K562 (cell line): ENCODE measurements at regions not wholly inside any gene's neighbourhood (a gene's known extent, or its start where the extent isn't known, plus 50 kb on each side); places are given as distances from the start of the nearest gene placed in this dataset.

Source experiments
- BRCA1 ChIP-seq, 2 experiments: fragments of 450-650 bp in 1 of 2; sonication (generic) in 1 of 2; formaldehyde crosslinking in 1 of 2; IDR thresholded peaks; 2 replicates each; pipeline versions ENCODE4 v1.5.0 to v1.6.1; 2017 to 2020; ENCODE audit warnings: mild to moderate bottlenecking in 1 of 2, missing genetic modification reagents in 1 of 2
- FOXA1 ChIP-seq: fragments of 450-650 bp; IDR thresholded peaks from 2 replicates; pipeline ENCODE4 v1.6.1; 2016; ENCODE audit warnings: mild to moderate bottlenecking, borderline replicate concordance
- JUNB ChIP-seq: fragments of 450-650 bp; formaldehyde crosslinking; conservative IDR thresholded peaks from 2 replicates; pipeline ENCODE4 v1.4.0; 2020; ENCODE audit warnings: mild to moderate bottlenecking
- MEF2A ChIP-seq: IDR thresholded peaks from 2 replicates; pipeline ENCODE4 v1.6.1; 2011; ENCODE audit warnings: low read depth, mild to moderate bottlenecking, low read length, moderate library complexity; ENCODE audit not compliant: control insufficient read depth
- MYNN ChIP-seq, 2 experiments: sonication (generic); formaldehyde crosslinking in 1 of 2; IDR thresholded peaks; 2 replicates each; pipeline versions ENCODE4 v1.5.0 to v1.6.1; 2016 to 2020; ENCODE audit warnings: antibody characterized with exemption in 1 of 2, missing genetic modification reagents in 1 of 2
- NFE2L1 ChIP-seq: fragments of 450-650 bp; IDR thresholded peaks from 2 replicates; pipeline ENCODE4 v1.6.1; 2016; ENCODE audit warnings: missing genetic modification characterization, low read depth, mild to moderate bottlenecking, missing compliant biosample characterization, moderate library complexity, borderline replicate concordance
- NR2C2 ChIP-seq, 2 experiments: fragments of 200-800 bp in 1 of 2; sonication (Bioruptor generic) in 1 of 2; sonication (generic) in 1 of 2; formaldehyde crosslinking in 1 of 2; IDR thresholded peaks; 2 replicates each; pipeline versions ENCODE4 v1.6.1 to v1.8.0; 2016 to 2022; ENCODE audit warnings: mild to moderate bottlenecking in 1 of 2, missing compliant biosample characterization in 1 of 2, missing genetic modification characterization in 1 of 2, missing genetic modification reagents in 1 of 2
- PHF21A ChIP-seq: fragments of 450-650 bp; IDR thresholded peaks from 2 replicates; pipeline ENCODE4 v1.6.1; 2017; ENCODE audit warnings: low read depth, borderline replicate concordance
- POLR2AphosphoS5 ChIP-seq: IDR thresholded peaks from 2 replicates; pipeline ENCODE4 v1.6.1; 2011; ENCODE audit warnings: mild to moderate bottlenecking, low read depth, low read length, moderate library complexity; ENCODE audit not compliant: control insufficient read depth, insufficient read depth
- ZNF165 ChIP-seq: fragments of 250-450 bp; sonication (Bioruptor Pico); IDR thresholded peaks from 2 replicates; pipeline ENCODE4 v1.4.0; 2020; ENCODE audit warnings: borderline replicate concordance
- TF ChIP-seq, protein P1 (sequence below): sonication (generic); formaldehyde crosslinking; IDR thresholded peaks from 2 replicates; pipeline ENCODE4 v1.8.0; 2022; ENCODE audit warnings: mild to moderate bottlenecking, low read depth, missing genetic modification reagents
- TF ChIP-seq, protein P2 (sequence below), 2 experiments: fragments of 450-650 bp in 1 of 2; sonication (generic) in 1 of 2; formaldehyde crosslinking in 1 of 2; IDR thresholded peaks in 1 of 2; conservative IDR thresholded peaks in 1 of 2; 2 replicates each; pipeline versions ENCODE4 v1.6.1 to v1.8.1; 2016 to 2023; ENCODE audit warnings: mild to moderate bottlenecking in 2 of 2, moderate library complexity in 2 of 2, inconsistent platforms in 1 of 2, missing genetic modification reagents in 1 of 2
- TF ChIP-seq, protein P3 (sequence below), 2 experiments: IDR thresholded peaks in 1 of 2; conservative IDR thresholded peaks in 1 of 2; 2 replicates each; pipeline ENCODE4 v1.6.1; 2016; ENCODE audit warnings: low read depth in 2 of 2, mild to moderate bottlenecking in 1 of 2, missing compliant biosample characterization in 1 of 2, missing genetic modification characterization in 1 of 2, moderate library complexity in 1 of 2
- TF ChIP-seq, protein P4 (sequence below): fragments of 250-450 bp; sonication (Bioruptor Pico); IDR thresholded peaks from 2 replicates; pipeline ENCODE4 v1.4.0; 2020; ENCODE audit warnings: mild to moderate bottlenecking, moderate library complexity
- TF ChIP-seq, protein P5 (sequence below): conservative IDR thresholded peaks from 2 replicates; pipeline ENCODE4 v1.6.1; 2011; ENCODE audit warnings: low read depth, mild to moderate bottlenecking, low read length; ENCODE audit not compliant: control insufficient read depth
- TF ChIP-seq, protein P6 (sequence below): fragments of 250-450 bp; sonication (Bioruptor Pico); IDR thresholded peaks from 2 replicates; pipeline ENCODE4 v1.8.0; 2022; ENCODE audit warnings: inconsistent platforms, mild to moderate bottlenecking, moderate library complexity, borderline replicate concordance

DNA sequence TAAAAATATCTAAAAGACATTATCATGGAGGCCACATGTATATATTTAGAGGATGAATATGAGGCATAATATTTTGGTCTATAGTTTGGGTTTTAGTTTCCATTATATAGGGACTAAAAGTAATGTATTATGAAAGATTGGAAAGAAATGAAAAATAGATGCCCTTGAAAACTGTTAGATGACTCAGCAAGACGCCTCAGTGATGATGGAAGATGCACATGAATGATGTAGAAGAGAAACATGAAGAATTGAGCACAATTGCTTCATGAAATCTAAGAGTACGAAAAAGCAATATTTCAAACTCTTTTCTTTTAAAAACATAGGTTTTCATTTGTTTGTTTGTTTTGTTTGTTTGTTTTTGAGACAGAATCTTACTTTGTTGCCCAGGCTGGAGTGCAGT lies 89.8 kb downstream of the ARL4A start (continued):
- TF ChIP-seq, protein P1, sequence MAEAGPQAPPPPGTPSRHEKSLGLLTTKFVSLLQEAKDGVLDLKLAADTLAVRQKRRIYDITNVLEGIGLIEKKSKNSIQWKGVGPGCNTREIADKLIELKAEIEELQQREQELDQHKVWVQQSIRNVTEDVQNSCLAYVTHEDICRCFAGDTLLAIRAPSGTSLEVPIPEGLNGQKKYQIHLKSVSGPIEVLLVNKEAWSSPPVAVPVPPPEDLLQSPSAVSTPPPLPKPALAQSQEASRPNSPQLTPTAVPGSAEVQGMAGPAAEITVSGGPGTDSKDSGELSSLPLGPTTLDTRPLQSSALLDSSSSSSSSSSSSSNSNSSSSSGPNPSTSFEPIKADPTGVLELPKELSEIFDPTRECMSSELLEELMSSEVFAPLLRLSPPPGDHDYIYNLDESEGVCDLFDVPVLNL, result no peak
- TF ChIP-seq MYNN (IDR thresholded peaks at IDR 0.05), result no peak
- no peak for TF ChIP-seq MYNN (CRISPR knock-in tag; IDR thresholded peaks at IDR 0.05)
- TF ChIP-seq, protein P2, sequence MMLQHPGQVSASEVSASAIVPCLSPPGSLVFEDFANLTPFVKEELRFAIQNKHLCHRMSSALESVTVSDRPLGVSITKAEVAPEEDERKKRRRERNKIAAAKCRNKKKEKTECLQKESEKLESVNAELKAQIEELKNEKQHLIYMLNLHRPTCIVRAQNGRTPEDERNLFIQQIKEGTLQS (IDR thresholded peaks at IDR 0.05), result peak; percentile 42
- TF ChIP-seq, protein P2 (CRISPR knock-in tag; conservative IDR thresholded peaks at IDR 0.05), result no peak
- TF ChIP-seq PHF21A, result no peak
- no peak for TF ChIP-seq MEF2A
- TF ChIP-seq FOXA1, result no peak
- TF ChIP-seq, protein P3, sequence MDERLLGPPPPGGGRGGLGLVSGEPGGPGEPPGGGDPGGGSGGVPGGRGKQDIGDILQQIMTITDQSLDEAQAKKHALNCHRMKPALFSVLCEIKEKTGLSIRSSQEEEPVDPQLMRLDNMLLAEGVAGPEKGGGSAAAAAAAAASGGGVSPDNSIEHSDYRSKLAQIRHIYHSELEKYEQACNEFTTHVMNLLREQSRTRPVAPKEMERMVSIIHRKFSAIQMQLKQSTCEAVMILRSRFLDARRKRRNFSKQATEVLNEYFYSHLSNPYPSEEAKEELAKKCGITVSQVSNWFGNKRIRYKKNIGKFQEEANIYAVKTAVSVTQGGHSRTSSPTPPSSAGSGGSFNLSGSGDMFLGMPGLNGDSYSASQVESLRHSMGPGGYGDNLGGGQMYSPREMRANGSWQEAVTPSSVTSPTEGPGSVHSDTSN (CRISPR knock-in tag; IDR thresholded peaks at IDR 0.05; ENCODE audit: low read depth), result no peak
- TF ChIP-seq, protein P3 (tag; conservative IDR thresholded peaks at IDR 0.05; ENCODE audit: low read depth), result 0 out of 2 replicates have a peak, but pooled peaks have one; percentile 20
- TF ChIP-seq, protein P4, sequence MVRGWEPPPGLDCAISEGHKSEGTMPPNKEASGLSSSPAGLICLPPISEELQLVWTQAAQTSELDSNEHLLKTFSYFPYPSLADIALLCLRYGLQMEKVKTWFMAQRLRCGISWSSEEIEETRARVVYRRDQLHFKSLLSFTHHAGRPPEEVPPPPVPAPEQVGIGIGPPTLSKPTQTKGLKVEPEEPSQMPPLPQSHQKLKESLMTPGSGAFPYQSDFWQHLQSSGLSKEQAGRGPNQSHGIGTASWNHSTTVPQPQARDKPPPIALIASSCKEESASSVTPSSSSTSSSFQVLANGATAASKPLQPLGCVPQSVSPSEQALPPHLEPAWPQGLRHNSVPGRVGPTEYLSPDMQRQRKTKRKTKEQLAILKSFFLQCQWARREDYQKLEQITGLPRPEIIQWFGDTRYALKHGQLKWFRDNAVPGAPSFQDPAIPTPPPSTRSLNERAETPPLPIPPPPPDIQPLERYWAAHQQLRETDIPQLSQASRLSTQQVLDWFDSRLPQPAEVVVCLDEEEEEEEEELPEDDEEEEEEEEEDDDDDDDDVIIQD (CRISPR knock-in tag), result no peak
- TF ChIP-seq, protein P5, sequence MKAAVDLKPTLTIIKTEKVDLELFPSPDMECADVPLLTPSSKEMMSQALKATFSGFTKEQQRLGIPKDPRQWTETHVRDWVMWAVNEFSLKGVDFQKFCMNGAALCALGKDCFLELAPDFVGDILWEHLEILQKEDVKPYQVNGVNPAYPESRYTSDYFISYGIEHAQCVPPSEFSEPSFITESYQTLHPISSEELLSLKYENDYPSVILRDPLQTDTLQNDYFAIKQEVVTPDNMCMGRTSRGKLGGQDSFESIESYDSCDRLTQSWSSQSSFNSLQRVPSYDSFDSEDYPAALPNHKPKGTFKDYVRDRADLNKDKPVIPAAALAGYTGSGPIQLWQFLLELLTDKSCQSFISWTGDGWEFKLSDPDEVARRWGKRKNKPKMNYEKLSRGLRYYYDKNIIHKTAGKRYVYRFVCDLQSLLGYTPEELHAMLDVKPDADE, result no peak
- no peak for TF ChIP-seq NR2C2 (CRISPR knock-in tag; IDR thresholded peaks at IDR 0.05)
- no peak for TF ChIP-seq NR2C2 (tag; IDR thresholded peaks at IDR 0.05)
- TF ChIP-seq NFE2L1, result peak; percentile 71; the same call in 1 of the 2 replicates
- no peak for TF ChIP-seq ZNF165 (CRISPR knock-in tag)
- no peak for TF ChIP-seq JUNB (CRISPR knock-in tag)
- TF ChIP-seq POLR2AphosphoS5, result no peak
- TF ChIP-seq, protein P6, sequence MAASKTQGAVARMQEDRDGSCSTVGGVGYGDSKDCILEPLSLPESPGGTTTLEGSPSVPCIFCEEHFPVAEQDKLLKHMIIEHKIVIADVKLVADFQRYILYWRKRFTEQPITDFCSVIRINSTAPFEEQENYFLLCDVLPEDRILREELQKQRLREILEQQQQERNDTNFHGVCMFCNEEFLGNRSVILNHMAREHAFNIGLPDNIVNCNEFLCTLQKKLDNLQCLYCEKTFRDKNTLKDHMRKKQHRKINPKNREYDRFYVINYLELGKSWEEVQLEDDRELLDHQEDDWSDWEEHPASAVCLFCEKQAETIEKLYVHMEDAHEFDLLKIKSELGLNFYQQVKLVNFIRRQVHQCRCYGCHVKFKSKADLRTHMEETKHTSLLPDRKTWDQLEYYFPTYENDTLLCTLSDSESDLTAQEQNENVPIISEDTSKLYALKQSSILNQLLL, result no peak
- no peak for TF ChIP-seq BRCA1 (IDR thresholded peaks at IDR 0.05)
- no peak for TF ChIP-seq BRCA1 (CRISPR knock-in tag; IDR thresholded peaks at IDR 0.05)
